Neural progenitor cell (in vitro differentiated cells): ENCODE measurements at regions not wholly inside any gene's neighbourhood (a gene's known extent, or its start where the extent isn't known, plus 50 kb on each side); places are given as distances from the start of the nearest gene placed in this dataset.

Experiments used
- DNase-seq: peaks from one replicate; pipeline ENCODE4 v3.0.0-alpha.2; 2016; ENCODE audit warnings: low spot score
- H2AFZ ChIP-seq: fragments of 200-600 bp; sonication (generic); replicated peaks from 2 replicates; pipeline ENCODE4 v1.6.1; 2016; ENCODE audit warnings: antibody characterized with exemption
- H3F3A ChIP-seq: fragments of 200-600 bp; sonication (generic); 2 replicates; pipeline ENCODE4 v1.6.1; 2016; ENCODE audit warnings: antibody characterized with exemption, low read depth
- H3K27ac ChIP-seq: fragments of 200-600 bp; sonication (generic); 2 replicates; pipeline ENCODE4 v1.5.1; 2016; ENCODE audit warnings: mild to moderate bottlenecking
- H3K27me3 ChIP-seq: fragments of 200-600 bp; sonication (generic); 2 replicates; pipeline ENCODE4 v1.6.1; 2016; ENCODE audit warnings: mild to moderate bottlenecking, moderate library complexity
- H3K36me3 ChIP-seq: fragments of 200-600 bp; sonication (generic); 2 replicates; pipeline ENCODE4 v1.5.1; 2016
- H3K4me1 ChIP-seq: fragments of 200-600 bp; sonication (generic); 2 replicates; pipeline ENCODE4 v1.6.1; 2016; ENCODE audit warnings: mixed run types
- H3K4me2 ChIP-seq: fragments of 200-600 bp; sonication (generic); 2 replicates; pipeline ENCODE4 v1.6.1; 2016
- H3K4me3 ChIP-seq: fragments of 200-600 bp; sonication (generic); 2 replicates; pipeline ENCODE4 v1.5.1; 2016
- H3K79me2 ChIP-seq: fragments of 200-600 bp; sonication (generic); 2 replicates; pipeline ENCODE4 v1.6.1; 2016; ENCODE audit warnings: low read depth
- H3K9ac ChIP-seq: fragments of 200-600 bp; sonication (generic); 2 replicates; pipeline ENCODE4 v1.6.1; 2016
- H3K9me3 ChIP-seq: fragments of 200-600 bp; sonication (generic); 2 replicates; pipeline ENCODE4 v1.5.1; 2016; ENCODE audit warnings: low read depth
- H4K20me1 ChIP-seq: fragments of 200-600 bp; sonication (generic); 2 replicates; pipeline ENCODE4 v1.6.1; 2016; ENCODE audit warnings: low read depth
- H3K27ac Mint-ChIP-seq: 3 replicates; pipeline ENCODE4 v1.8.0; 2021; ENCODE audit warnings: mixed read lengths
- H3K27me3 Mint-ChIP-seq: 2 replicates; pipeline ENCODE4 v1.8.0; 2022; ENCODE audit warnings: low read depth, mild to moderate bottlenecking, inconsistent platforms, moderate library complexity, mixed read lengths; ENCODE audit not compliant: insufficient read depth
- H3K36me3 Mint-ChIP-seq: 3 replicates; pipeline ENCODE4 v1.8.0; 2021; ENCODE audit warnings: mixed read lengths
- H3K4me1 Mint-ChIP-seq: 3 replicates; pipeline ENCODE4 v1.8.0; 2021; ENCODE audit warnings: mixed read lengths
- H3K4me3 Mint-ChIP-seq: 3 replicates; pipeline ENCODE4 v1.8.0; 2021; ENCODE audit warnings: mild to moderate bottlenecking, moderate library complexity, mixed read lengths
- H3K9me3 Mint-ChIP-seq: 3 replicates; pipeline ENCODE4 v1.8.0; 2020; ENCODE audit warnings: mixed read lengths
- CTCF ChIP-seq: fragments of 200-600 bp; sonication (generic); IDR thresholded peaks from 2 replicates; pipeline ENCODE4 v1.5.1; 2017; ENCODE audit warnings: antibody characterized with exemption, mild to moderate bottlenecking
- EZH2 ChIP-seq: fragments of 200-600 bp; sonication (generic); IDR thresholded peaks from 2 replicates; pipeline ENCODE4 v1.6.1; 2017; ENCODE audit warnings: antibody characterized with exemption, mild to moderate bottlenecking, moderate library complexity
- EZH2phosphoT487 ChIP-seq: fragments of 200-600 bp; sonication (generic); IDR thresholded peaks from 2 replicates; pipeline ENCODE4 v1.6.1; 2017; ENCODE audit warnings: antibody characterized with exemption

GRCh38 chr15:94644433-94644832 is 413.1 kb downstream of the MCTP2 start:
- Mint-ChIP-seq H3K27ac (no peak overlapping the region), H3K36me3 (no peaks in the 10 kb centered on the region), H3K4me3 (no peak overlapping the region), H3K4me1 (no peaks in the 10 kb centered on the region), H3K9me3 (no peaks in the 10 kb centered on the region), H3K27me3 (no peaks in the 10 kb centered on the region)
- H3K36me3 ChIP-seq = no peaks in the 10 kb centered on the region
- no peaks in the 10 kb centered on the region for H3K9me3 ChIP-seq
- H3K4me3 ChIP-seq = no peak overlapping the region
- no peaks in the 10 kb centered on the region for H3F3A ChIP-seq
- no peak for DNase-seq
- H2AFZ ChIP-seq = no peak overlapping the region
- H3K9ac ChIP-seq = no peak overlapping the region
- no peaks in the 10 kb centered on the region for H4K20me1 ChIP-seq
- no peaks in the 10 kb centered on the region for H3K4me1 ChIP-seq
- H3K27ac ChIP-seq = no peak overlapping the region
- TF ChIP-seq CTCF = no peak
- TF ChIP-seq EZH2phosphoT487 = no peak
- no peak for TF ChIP-seq EZH2
- H3K4me2 ChIP-seq = no peak overlapping the region
- H3K79me2 ChIP-seq = no peaks in the 10 kb centered on the region
- H3K27me3 ChIP-seq = no peaks in the 10 kb centered on the region

GRCh38 chr15:94653071-94653470 is 421.7 kb downstream of the MCTP2 start:
- Mint-ChIP-seq H3K27me3 (peaks cover 2% of the 10 kb centered on the region), H3K4me1 (no peaks in the 10 kb centered on the region), H3K36me3 (no peaks in the 10 kb centered on the region), H3K9me3 (no peaks in the 10 kb centered on the region), H3K4me3 (no peak overlapping the region), H3K27ac (no peak overlapping the region)
- Histone ChIP-seq H3K4me1 (no peaks in the 10 kb centered on the region), H3K9ac (no peak overlapping the region), H3K4me2 (no peak overlapping the region), H3K79me2 (no peaks in the 10 kb centered on the region), H3K36me3 (no peaks in the 10 kb centered on the region), H3K27me3 (no peaks in the 10 kb centered on the region), H3K9me3 (no peaks in the 10 kb centered on the region), H3K27ac (no peak overlapping the region), H3F3A (no peaks in the 10 kb centered on the region), H4K20me1 (no peaks in the 10 kb centered on the region), H2AFZ (no peak overlapping the region), H3K4me3 (no peak overlapping the region)
- TF ChIP-seq EZH2 (no peak), CTCF (no peak), EZH2phosphoT487 (no peak)
- no peak for DNase-seq

GRCh38 chr15:94655249-94655880 is 424.0 kb downstream of the MCTP2 start:
- Histone ChIP-seq H3K9ac (no peak overlapping the region), H3K9me3 (no peaks in the 10 kb centered on the region), H3K36me3 (no peaks in the 10 kb centered on the region), H3K4me2 (no peak overlapping the region), H4K20me1 (no peaks in the 10 kb centered on the region), H3K27me3 (no peaks in the 10 kb centered on the region), H3K4me1 (no peaks in the 10 kb centered on the region), H3K4me3 (no peak overlapping the region), H3F3A (no peaks in the 10 kb centered on the region), H3K79me2 (no peaks in the 10 kb centered on the region), H2AFZ (no peak overlapping the region), H3K27ac (no peak overlapping the region)
- no peaks in the 10 kb centered on the region for H3K4me1 Mint-ChIP-seq
- no peak overlapping the region for H3K27ac Mint-ChIP-seq
- no peak for DNase-seq
- TF ChIP-seq EZH2 (no peak), EZH2phosphoT487 (no peak), CTCF (no peak)
- H3K36me3 Mint-ChIP-seq = no peaks in the 10 kb centered on the region
- peaks cover 2% of the 10 kb centered on the region for H3K27me3 Mint-ChIP-seq
- no peaks in the 10 kb centered on the region for H3K9me3 Mint-ChIP-seq
- H3K4me3 Mint-ChIP-seq = no peak overlapping the region
